Fibroblast of gingiva (primary cell): ENCODE measurements at regions not wholly inside any gene's neighbourhood (a gene's known extent, or its start where the extent isn't known, plus 50 kb on each side); places are given as distances from the start of the nearest gene placed in this dataset.

ENCODE experiments used
- DNase-seq: peaks from one replicate; pipeline ENCODE4 v3.0.0-alpha.2; 2011; ENCODE audit warnings: low read depth

- no peak for DNase-seq
Measured at GRCh38 chr7:24475166-24475961, 97.9 kb upstream of the PALS2 start.

- peak; percentile 34 for DNase-seq
Measured at GRCh38 chr7:24476227-24476626, 97.0 kb upstream of the PALS2 start.

GRCh38 chr7:24477398-24478136 is 95.7 kb upstream of the PALS2 start:
- DNase-seq: peak; percentile 91

- DNase-seq: no peak
Measured at GRCh38 chr7:24478137-24478655, 95.1 kb upstream of the PALS2 start.

- no peak for DNase-seq
Measured at GRCh38 chr7:24480501-24480900, 92.8 kb upstream of the PALS2 start.

GRCh38 chr7:24483804-24484203 is 89.4 kb upstream of the PALS2 start:
- no peak for DNase-seq

- no peak for DNase-seq
Measured at GRCh38 chr7:24492576-24492975, 80.7 kb upstream of the PALS2 start.

- no peak for DNase-seq
Measured at GRCh38 chr7:24494832-24495231, 78.4 kb upstream of the PALS2 start.

GRCh38 chr7:24496036-24496435 is 77.2 kb upstream of the PALS2 start:
- DNase-seq: no peak

- no peak for DNase-seq
Measured at GRCh38 chr7:24498439-24498838, 74.8 kb upstream of the PALS2 start.

GRCh38 chr7:24499871-24500270 is 73.4 kb upstream of the PALS2 start:
- DNase-seq: no peak

GRCh38 chr7:24500599-24500998 is 72.7 kb upstream of the PALS2 start:
- no peak for DNase-seq

GRCh38 chr7:24501009-24501408 is 72.2 kb upstream of the PALS2 start:
- DNase-seq: no peak

GRCh38 chr7:24501443-24502134 is 71.7 kb upstream of the PALS2 start:
- no peak for DNase-seq

GRCh38 chr7:24502135-24502488 is 71.1 kb upstream of the PALS2 start:
- no peak for DNase-seq

- no peak for DNase-seq
Measured at GRCh38 chr7:24503506-24503905, 69.7 kb upstream of the PALS2 start.

GRCh38 chr7:24504040-24504439 is 69.2 kb upstream of the PALS2 start:
- no peak for DNase-seq

GRCh38 chr7:24504836-24505235 is 68.4 kb upstream of the PALS2 start:
- no peak for DNase-seq

GRCh38 chr7:24505968-24506367 is 67.3 kb upstream of the PALS2 start:
- DNase-seq: no peak

- DNase-seq: no peak
Measured at GRCh38 chr7:24508316-24508715, 64.9 kb upstream of the PALS2 start.

- DNase-seq: no peak
Measured at GRCh38 chr7:24510759-24511158, 62.5 kb upstream of the PALS2 start.

- DNase-seq: no peak
Measured at GRCh38 chr7:24517166-24517565, 56.1 kb upstream of the PALS2 start.
